GM21367 (cell line): ENCODE measurements at regions not wholly inside any gene's neighbourhood (a gene's known extent, or its start where the extent isn't known, plus 50 kb on each side); places are given as distances from the start of the nearest gene placed in this dataset.

Experiments used
- ATAC-seq: cut with Tn5 transposase; IDR thresholded peaks from one replicate; pipeline ENCODE4 v1.9.1; 2021; ENCODE audit not compliant: unreplicated experiment

DNA sequence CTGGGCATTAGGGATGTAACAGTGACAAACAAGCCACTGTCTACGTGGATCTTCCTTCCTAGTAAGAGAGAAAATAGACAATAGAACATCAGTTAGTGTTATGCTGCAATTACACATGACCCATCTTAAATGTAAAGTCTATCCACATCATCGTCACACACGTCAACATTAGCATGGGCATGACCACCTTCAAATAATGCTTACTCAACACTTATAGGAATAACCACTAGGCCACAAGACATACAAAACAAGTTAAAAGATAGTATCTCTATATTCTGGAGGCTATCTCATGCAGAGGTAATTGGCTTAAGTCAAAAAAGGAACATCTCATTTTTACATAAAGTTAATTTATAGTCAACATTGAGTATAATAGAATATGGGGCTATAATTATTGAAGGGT, 156.5 kb downstream of the MOXD1 start:
- ATAC-seq: no peak

- ATAC-seq: no peak
These were observed 164.5 kb downstream of the MOXD1 start for GRCh38 chr6:132236744-132237143.

DNA sequence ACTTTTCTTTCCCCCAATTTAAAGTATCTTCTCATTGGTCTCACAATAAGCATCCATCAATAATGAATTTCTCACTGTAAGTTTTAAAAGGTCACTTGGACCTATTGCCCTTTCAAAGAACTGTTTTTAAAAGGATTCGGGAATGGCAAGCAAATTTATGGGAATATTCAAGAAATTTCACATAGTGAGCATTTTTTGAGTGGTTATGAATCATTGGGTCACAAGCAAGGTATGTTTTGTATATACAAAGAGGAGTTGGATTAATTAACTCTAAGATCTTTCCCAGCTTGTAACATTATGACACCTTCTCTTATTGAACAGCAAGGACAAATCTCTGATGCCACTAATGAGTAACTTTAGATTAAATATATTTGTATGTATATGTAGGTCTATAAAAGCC, 165.0 kb downstream of the MOXD1 start:
- no peak for ATAC-seq

DNA sequence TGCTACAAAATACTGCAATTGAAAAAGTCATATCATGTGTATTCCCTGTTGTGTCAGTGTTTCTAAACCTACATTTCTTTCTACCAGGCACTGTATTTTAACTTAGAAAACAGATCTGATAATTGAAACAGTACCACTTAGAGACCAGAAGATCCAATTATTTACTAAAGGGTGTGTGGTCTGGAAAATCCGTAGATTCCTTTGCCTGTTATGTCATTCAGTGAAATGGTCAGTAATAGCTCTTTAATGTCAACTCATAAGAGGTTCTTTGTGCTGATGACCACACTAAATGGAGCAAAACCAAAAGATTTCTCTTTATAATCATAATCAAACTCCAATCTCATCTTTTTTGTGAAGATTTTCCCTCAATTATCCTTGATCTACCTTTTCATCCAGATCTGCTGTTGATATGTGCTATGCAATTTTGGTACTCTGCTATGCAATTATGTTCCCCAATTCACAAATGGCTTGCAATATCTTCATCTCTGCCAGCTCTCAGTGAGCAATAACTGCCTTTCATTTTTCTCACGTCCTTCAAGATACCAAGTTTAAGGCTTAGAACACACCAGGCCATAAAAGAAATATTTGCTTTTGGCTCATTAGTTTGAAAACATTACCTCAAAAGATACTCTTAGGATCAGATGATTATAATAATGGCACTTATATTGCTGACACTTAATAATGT, 165.5 kb downstream of the MOXD1 start:
- ATAC-seq: no peak

- ATAC-seq: no peak
These were observed 166.9 kb downstream of the MOXD1 start for GRCh38 chr6:132234356-132234755.

DNA sequence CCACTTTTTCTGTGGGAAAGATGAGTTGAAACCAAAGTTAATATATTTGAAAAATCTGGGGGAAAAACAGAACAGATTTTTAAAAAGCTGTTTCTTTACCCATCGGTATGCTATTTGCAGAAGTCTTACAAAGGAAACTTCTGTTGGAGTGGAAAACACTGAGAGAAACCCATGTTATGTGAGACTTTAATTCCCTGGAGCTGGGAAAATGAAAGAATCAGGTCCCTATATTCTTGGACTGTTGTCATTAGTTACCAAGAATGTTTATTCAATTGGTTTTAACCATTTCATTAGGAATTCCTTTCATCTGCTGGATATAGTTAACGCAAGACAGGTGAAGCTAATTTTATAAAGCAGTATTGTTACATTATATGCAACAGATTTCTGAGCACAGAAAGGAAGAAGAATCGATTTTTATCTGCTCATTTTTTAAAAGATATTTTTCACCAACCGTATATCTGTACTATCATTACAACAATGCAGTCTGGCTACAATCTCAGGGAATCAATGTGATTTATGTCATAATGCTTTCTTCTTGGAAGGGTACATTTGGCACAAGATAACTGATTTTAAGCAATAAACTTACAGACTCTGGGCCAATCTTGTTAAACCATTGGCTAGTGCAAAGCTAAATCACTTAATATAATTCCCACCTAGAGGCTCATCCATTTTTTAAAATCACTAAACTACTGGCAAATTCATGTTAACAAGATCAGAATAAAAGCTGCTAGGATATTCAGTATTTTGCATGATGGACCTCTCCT, 170.0 kb downstream of the MOXD1 start:
- ATAC-seq: no peak

- ATAC-seq: no peak
These were observed 172.4 kb downstream of the MOXD1 start for GRCh38 chr6:132228894-132229293.

DNA sequence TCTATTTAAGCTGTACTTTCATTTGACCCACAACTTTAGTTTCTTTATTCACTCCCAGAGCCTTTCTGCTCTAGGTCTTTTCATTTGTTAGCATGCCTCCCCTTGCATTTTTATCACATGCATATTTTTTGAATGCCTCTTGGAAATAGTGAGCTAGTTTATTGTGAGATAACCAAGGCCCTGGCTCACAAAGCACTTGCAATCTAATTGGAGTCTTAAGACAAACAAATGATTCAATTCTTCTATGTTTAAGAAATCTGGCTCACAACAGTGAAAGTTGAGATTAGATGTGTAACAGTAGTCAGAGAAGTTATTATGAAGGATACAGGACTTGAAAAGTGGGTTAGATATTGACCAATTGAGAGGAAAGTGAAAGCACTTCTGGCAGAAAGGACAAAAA, 173.4 kb downstream of the MOXD1 start:
- ATAC-seq: no peak

- no peak for ATAC-seq
These were observed 176.3 kb downstream of the MOXD1 start for GRCh38 chr6:132224943-132225342.

DNA sequence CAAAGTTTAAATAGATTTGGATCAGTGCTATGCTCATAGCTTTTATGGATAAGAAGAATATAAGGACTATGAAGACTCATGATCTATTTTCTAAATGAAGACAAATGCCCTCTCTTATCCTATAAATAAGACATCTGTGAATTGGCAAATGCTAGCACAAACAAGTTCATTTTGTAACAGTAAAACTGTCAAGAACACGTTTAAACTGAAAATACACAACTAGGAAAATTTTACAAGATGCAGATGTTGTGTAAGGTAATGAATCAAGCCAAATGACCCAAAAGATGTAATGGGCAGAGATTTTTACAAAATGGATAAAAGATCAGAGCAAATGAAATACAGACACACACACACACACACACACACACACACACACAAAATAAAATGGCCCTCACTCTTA, 180.5 kb downstream of the MOXD1 start:
- ATAC-seq: no peak

DNA sequence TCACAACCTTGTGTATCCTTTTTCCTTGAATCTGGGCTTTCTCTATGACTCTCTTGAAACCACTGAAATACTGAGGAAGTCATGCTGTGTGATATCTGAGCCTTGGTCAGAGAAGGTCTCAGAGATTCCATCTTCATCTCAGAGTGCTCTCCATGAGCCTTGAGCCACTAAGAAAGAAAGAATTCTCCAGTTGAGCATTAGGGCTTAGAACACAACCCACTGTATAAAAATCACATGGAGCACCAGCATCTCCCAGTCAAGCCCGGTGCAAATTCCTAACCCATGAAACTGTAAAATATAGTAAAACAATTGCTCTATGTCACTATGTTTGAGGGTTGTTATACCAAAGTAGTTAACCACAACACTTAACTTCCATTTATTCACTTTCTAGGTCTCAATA, 181.4 kb downstream of the MOXD1 start:
- ATAC-seq: no peak

- ATAC-seq: peak; percentile 57
These were observed 183.1 kb downstream of the MOXD1 start for GRCh38 chr6:132218059-132218696.

DNA sequence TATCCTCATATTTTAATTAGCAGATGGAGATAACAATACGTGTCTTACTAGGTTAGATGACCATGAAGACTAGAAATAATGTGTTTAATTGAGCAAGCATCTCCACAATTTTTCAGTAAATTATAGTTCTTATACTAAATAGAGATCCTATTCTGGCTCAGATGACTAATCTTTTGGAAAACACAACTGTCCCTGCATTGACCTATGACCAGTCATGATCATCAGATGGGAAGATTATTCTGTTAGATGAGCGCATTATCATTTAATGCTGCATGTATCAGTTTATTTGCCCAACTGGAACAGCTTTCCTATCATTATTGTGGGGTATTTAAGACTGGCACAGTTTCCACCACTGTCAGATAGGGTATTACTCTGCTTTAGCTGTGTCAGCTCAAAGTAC, 185.5 kb downstream of the MOXD1 start:
- ATAC-seq: no peak

DNA sequence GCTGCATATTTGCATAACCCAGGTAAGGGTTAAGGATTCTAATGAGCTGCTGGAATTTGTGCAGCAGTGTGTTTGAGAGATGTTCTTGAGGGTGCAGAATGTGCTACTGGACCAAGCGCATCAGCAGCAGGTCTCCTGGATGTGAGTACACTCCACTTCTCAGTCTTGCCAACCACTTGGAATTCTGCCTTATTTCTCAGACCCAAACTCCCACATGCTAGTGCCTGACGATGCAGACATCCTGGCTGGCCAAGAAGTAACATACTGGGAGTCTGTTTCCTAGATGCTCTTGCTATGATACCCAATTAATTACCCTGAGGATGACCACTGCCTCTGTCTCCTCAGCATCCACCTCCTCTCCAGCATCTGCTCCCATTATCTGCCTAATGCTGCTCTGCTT, 186.6 kb downstream of the MOXD1 start:
- no peak for ATAC-seq

DNA sequence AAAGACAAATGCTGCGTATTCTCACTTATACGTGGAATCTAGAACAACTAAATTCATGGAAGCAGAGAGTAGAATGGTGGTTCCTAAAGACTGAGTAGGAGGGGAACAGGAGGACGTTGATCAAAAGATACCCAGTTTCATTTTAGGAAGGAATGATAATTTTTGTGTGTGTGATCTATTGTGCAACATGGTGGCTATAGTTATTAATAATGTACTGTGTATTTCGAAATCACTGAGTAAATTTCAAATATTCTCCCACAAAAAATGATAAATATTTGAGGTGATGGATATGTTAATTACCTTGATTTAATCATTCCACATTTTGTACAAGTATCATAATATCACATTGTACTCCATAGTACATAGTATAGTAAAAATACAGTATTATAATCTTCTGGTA, 187.5 kb downstream of the MOXD1 start:
- ATAC-seq: no peak

DNA sequence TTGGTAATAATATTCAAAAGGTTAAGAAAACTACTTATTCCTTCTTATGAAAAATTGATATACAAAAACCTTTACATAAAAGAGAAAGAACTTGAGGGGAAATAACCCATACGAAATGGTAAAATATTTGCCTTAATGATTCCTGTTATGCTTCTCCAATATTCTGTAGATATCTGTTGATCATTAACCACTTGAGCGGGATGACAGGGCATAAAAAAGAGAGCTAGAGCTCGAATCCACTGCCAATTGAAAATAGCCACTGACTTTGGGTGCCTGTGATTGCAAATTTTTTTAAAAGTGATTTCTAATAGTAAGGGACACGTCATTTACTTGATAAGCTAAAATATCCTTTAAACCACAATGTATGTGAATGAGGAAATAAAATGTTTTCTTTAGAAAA, 188.1 kb downstream of the MOXD1 start:
- ATAC-seq: no peak

- ATAC-seq: no peak
These were observed 190.2 kb downstream of the MOXD1 start for GRCh38 chr6:132210886-132211563.

DNA sequence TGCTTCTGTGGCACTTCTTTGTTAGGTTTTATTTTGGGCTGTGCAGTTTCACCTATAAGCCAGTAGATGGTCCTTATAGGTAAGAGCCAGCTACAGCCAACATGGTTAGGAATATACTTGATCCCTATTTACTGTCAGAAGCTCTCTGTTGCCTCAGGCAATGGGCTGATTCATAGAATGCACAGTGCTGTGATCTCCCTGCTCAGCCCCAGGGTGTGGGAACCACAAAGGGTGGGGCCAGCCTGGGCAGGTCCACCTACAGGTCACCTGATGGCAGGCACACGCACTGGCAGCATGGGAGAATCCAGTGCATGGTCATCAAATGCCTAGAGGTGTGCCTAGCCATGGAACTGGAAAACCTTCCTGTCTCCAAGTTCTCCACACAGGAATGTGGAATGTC, 191.9 kb downstream of the MOXD1 start:
- ATAC-seq: no peak

GRCh38 chr6:132207991-132208390, 193.3 kb downstream of the MOXD1 start:
- ATAC-seq: no peak

DNA sequence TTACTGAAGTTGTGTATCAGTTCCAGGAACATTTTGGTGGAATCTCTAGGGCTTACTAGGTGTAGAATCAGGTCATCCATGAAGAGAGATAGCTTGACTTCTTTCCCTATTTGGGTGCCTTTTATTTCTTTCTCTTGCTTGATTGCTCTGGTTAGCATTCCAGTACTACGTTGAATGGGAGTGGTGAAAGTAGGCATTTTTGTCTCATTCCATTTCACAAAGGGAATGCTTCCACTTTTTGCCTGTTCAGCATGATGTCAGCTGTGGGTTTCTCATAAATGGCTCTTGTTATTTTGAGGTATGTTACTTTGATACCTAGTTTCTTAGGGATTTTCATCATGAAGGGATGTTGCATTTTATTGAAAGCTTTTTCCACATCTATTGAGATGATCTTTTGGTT, 195.3 kb downstream of the MOXD1 start:
- ATAC-seq: no peak

DNA sequence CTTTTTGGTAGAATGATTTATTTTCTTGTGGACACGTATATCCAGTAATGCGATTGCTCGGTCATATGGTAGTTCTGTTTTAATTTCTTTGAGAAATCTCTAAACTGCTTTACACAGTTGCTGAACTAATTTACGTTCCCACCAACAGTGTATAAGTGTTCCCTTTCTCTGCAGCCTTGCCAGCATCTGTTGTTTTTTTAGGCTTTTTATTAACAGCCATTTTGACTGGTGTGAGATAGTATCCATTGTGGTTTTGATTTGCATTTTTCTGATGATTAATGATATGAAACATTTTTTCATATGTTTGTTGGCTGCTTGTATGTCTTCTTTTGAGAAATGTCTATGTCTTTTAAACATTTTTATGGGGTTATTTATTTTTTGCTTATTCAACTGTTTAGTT, 196.7 kb downstream of the MOXD1 start:
- no peak for ATAC-seq

DNA sequence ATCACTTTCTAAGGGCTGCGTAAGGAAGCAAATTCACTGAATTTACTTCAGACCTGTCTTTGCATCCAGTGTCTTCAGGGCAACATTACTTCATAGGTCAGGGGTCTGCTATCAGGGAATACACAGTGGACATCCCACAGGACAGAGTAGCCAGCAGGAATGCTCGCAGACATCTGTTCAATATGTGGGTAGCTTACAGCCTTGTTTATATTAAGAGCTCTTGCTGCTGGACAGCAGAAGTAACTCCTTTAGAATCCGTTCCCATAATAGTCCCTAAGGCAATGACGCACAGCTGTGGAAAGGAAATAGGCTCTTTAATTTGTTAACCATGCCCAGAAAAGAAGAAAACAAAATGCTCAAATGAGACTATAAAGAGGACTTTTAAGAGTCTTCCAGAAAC, 198.7 kb downstream of the MOXD1 start:
- no peak for ATAC-seq
